Spleen (tissue), 11 donors: ENCODE measurements at regions not wholly inside any gene's neighbourhood (a gene's known extent, or its start where the extent isn't known, plus 50 kb on each side); places are given as distances from the start of the nearest gene placed in this dataset.

Experiments
- DNase-seq: peaks from one replicate; pipeline ENCODE4 v3.0.0-alpha.2; 2020
- H3K27ac ChIP-seq, 8 donors: fragments of 200-600 bp; sonication (generic) in 7 of 8; 1 replicate in 4 of 8; 2 replicates in 4 of 8; pipeline versions ENCODE4 v1.5.0 to v1.8.0; 2016 to 2021; ENCODE audit warnings: inconsistent platforms in 4 of 8, mild to moderate bottlenecking in 4 of 8, moderate library complexity in 1 of 8
- H3K27me3 ChIP-seq, 7 donors: fragments of 200-600 bp; sonication (generic) in 6 of 7; replicated peaks in 1 of 7; 1 replicate in 4 of 7; 2 replicates in 3 of 7; pipeline versions ENCODE4 v1.5.0 to v1.8.0; 2016 to 2021; ENCODE audit warnings: inconsistent platforms in 3 of 7, mild to moderate bottlenecking in 1 of 7
- H3K36me3 ChIP-seq, 6 donors: fragments of 200-600 bp; sonication (generic) in 5 of 6; 1 replicate in 4 of 6; 2 replicates in 2 of 6; pipeline versions ENCODE4 v1.5.0 to v1.8.0; 2016 to 2021; ENCODE audit warnings: inconsistent platforms in 2 of 6
- H3K4me1 ChIP-seq, 6 donors: fragments of 200-600 bp; sonication (generic) in 5 of 6; 1 replicate in 3 of 6; 2 replicates in 3 of 6; pipeline versions ENCODE4 v1.5.0 to v1.8.0; 2016 to 2021; ENCODE audit warnings: inconsistent platforms in 3 of 6
- H3K4me3 ChIP-seq, 8 donors: fragments of 200-600 bp; sonication (generic) in 7 of 8; 1 replicate in 4 of 8; 2 replicates in 4 of 8; pipeline versions ENCODE4 v1.5.0 to v1.8.0; 2016 to 2021; ENCODE audit warnings: inconsistent platforms in 4 of 8, mild to moderate bottlenecking in 4 of 8, moderate library complexity in 2 of 8
- H3K9me3 ChIP-seq, 8 donors: fragments of 200-600 bp; sonication (generic) in 7 of 8; 1 replicate in 4 of 8; 2 replicates in 4 of 8; pipeline versions ENCODE4 v1.5.0 to v1.8.0; 2016 to 2021; ENCODE audit warnings: inconsistent platforms in 4 of 8
- POLR2A ChIP-seq, 3 donors: fragments of 450-650 bp; IDR thresholded peaks; one replicate each; pipeline ENCODE4 v1.5.1; 2017; ENCODE audit warnings: antibody characterized with exemption in 3 of 3, mild to moderate bottlenecking in 1 of 3
- POLR2AphosphoS5 ChIP-seq, 3 donors: sonication (generic); formaldehyde crosslinking; IDR thresholded peaks; one replicate each; pipeline ENCODE4 v1.5.1; 2017; ENCODE audit warnings: antibody characterized with exemption in 3 of 3
- WGBS, 5 donors: extraction: QIAGEN DNeasy Blood & Tissue Kit in 3 of 5; methylation state at CpG; one replicate each; pipeline versions ENCODE4 v1.1.5 to v1.1.7; 2013 to 2018; 5-methylcytosine and 5-hydroxymethylcytosine counted together
- intact Hi-C: fragments of 100-400 bp; cut with DNase I; formaldehyde crosslinking; loops from one replicate; pipeline ENCODE4 v1.15.0; 2023; ENCODE audit warnings: low total_unique reads
- TF ChIP-seq, protein P1 (sequence below), 11 experiments: fragments of 200-600 bp in 7 of 11; fragments of 450-650 bp in 4 of 11; sonication (generic) in 4 of 11; IDR thresholded peaks in 8 of 11; conservative IDR thresholded peaks in 3 of 11; 1 replicate in 7 of 11; 2 replicates in 4 of 11; pipeline versions ENCODE4 v1.4.0 to v1.8.0; 2016 to 2021; ENCODE audit warnings: antibody characterized with exemption in 11 of 11, inconsistent platforms in 4 of 11, mild to moderate bottlenecking in 1 of 11
- donor health status: healthy with polysubstance abuse.
- donor health status: DM: no; HTN: no; CAD: no; lungs with moderate emphysema.
- donor health status: DM: no; HTN: no; CAD: no.
- donor health status: Bipolar disorder and iron deficiency.
- donor health status: healthy.
- donor health status: DM: no; HTN: no; CAD: no.
- donor health status: DM: yes; HTN: yes; CAD: no.

DNA sequence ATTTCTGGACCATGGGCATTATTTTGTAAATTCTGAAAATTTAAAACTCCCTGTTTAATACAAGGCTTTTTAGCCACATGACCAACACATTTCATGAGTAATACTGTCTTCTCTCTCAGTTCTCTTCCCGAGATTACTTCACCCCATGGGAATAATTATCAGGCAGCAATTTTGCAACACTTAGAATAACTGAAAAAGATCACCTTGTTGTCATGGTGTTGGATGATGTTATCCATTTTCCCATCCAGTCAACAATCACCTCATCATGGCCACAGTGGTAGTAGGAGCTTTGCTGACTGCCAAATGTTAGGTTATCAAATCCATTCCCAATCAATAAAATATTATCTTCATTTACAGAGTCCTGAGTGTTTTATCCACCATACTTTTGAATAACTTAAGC lies 354.9 kb upstream of the ISL1 start:
- WGBS, 5 donors, result 64 to 77% (median 75%) methylated on average over 1 of the region's 1 CpG
- Histone ChIP-seq H3K27ac (no peak overlapping the region), H3K4me3 (no peak overlapping the region), H3K9me3 (no peaks in the 10 kb centered on the region), H3K27me3 (no peaks in the 10 kb centered on the region), H3K4me1 (no peaks in the 10 kb centered on the region), H3K36me3 (no peaks in the 10 kb centered on the region)
- TF ChIP-seq, protein P1, sequence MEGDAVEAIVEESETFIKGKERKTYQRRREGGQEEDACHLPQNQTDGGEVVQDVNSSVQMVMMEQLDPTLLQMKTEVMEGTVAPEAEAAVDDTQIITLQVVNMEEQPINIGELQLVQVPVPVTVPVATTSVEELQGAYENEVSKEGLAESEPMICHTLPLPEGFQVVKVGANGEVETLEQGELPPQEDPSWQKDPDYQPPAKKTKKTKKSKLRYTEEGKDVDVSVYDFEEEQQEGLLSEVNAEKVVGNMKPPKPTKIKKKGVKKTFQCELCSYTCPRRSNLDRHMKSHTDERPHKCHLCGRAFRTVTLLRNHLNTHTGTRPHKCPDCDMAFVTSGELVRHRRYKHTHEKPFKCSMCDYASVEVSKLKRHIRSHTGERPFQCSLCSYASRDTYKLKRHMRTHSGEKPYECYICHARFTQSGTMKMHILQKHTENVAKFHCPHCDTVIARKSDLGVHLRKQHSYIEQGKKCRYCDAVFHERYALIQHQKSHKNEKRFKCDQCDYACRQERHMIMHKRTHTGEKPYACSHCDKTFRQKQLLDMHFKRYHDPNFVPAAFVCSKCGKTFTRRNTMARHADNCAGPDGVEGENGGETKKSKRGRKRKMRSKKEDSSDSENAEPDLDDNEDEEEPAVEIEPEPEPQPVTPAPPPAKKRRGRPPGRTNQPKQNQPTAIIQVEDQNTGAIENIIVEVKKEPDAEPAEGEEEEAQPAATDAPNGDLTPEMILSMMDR (IDR thresholded peaks at IDR 0.05 in 8 of 11, conservative IDR thresholded peaks at IDR 0.05 in 3 of 11), result no peak
- TF ChIP-seq POLR2AphosphoS5 (IDR thresholded peaks at IDR 0.05) (no peak), POLR2A (IDR thresholded peaks at IDR 0.05) (no peak)
- intact Hi-C loops, result no loop called here
- DNase-seq, result no peak

DNA sequence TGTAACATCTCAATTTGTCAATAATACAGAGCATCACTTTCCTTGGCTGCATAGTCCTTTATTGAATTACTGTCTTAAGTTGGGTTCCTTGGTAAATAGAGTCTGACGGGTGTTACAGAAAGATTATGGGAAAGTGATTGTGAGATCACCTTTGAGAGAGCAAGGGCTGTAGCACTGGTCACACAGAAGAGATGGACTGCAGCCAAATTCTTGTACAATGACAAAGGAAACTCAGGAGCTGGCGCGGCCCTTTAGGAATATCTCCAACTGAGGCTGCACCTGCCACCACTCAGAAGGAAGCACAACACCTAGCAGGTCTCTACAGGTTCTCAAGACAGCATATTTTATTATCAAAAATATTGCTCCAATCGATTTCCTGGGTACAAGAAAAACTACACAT lies 350.0 kb upstream of the ISL1 start:
- H3K4me1 ChIP-seq, result no peaks in the 10 kb centered on the region
- H3K9me3 ChIP-seq, result no peaks in the 10 kb centered on the region
- H3K27me3 ChIP-seq, result no peaks in the 10 kb centered on the region
- no peaks in the 10 kb centered on the region for H3K36me3 ChIP-seq
- WGBS, 5 donors, result 79 to 89% (median 82%) methylated on average over 4 of the region's 4 CpGs
- no peak for DNase-seq
- TF ChIP-seq POLR2AphosphoS5 (IDR thresholded peaks at IDR 0.05), result no peak
- TF ChIP-seq, protein P1 (IDR thresholded peaks at IDR 0.05 in 8 of 11, conservative IDR thresholded peaks at IDR 0.05 in 3 of 11), result no peak
- no peak for TF ChIP-seq POLR2A (IDR thresholded peaks at IDR 0.05)
- H3K27ac ChIP-seq, result no peak overlapping the region
- no peak overlapping the region for H3K4me3 ChIP-seq
- intact Hi-C loops, result no loop called here

DNA sequence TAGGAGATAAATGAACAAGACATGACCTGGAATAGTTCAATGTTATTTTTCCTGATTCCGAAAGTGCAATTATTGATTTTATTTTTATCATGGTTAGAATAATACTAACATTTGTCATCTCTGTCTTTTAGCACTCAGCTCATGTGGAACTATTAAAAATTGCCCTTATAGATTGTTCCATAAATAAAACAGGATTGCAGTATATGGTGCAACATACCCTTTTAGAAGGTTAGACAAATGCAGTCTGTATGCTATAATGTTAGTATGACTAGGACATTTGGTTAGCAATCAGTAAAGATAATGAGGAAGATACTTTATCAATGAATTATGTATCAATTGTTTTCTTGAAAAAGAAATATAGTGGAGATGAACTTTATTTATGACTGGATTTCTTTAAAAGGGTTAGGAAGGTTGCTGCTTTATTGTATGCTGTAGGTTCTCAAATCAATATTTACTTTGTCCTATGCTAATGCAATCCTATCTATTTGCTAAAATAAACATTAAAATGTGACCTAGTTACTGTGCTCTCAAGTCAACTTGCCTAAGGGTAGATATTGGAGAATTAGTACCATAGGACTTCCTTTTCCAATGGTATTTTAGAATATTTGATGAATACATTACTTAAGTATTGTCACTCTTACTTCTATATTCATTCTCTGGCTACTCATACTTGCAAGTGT lies 348.9 kb upstream of the ISL1 start:
- 94 to 96% (median 96%) methylated on average over 1 of the region's 1 CpG for WGBS, 5 donors
- no peaks in the 10 kb centered on the region for H3K36me3 ChIP-seq

More for the DNA sequence above, 348.9 kb upstream of the ISL1 start:
- Histone ChIP-seq H3K27ac (no peak overlapping the region), H3K27me3 (no peaks in the 10 kb centered on the region), H3K9me3 (no peaks in the 10 kb centered on the region), H3K4me3 (no peak overlapping the region), H3K4me1 (no peaks in the 10 kb centered on the region)
- no peak for DNase-seq
- TF ChIP-seq, protein P1 (IDR thresholded peaks at IDR 0.05 in 8 of 11, conservative IDR thresholded peaks at IDR 0.05 in 3 of 11), result no peak
- TF ChIP-seq POLR2AphosphoS5 (IDR thresholded peaks at IDR 0.05) (no peak), POLR2A (IDR thresholded peaks at IDR 0.05) (no peak)
- intact Hi-C loops, result no loop called here
